HG03280 (cell line): ENCODE measurements at regions not wholly inside any gene's neighbourhood (a gene's known extent, or its start where the extent isn't known, plus 50 kb on each side); places are given as distances from the start of the nearest gene placed in this dataset.

Experiments used
- ATAC-seq: cut with Tn5 transposase; IDR thresholded peaks from one replicate; pipeline ENCODE4 v1.9.1; 2021; ENCODE audit warnings: mild to moderate bottlenecking, moderate library complexity; ENCODE audit not compliant: unreplicated experiment

GRCh38 chr22:18731075-18731666 is 119.5 kb upstream of the RIMBP3 start:
- ATAC-seq = no peak

GRCh38 chr22:18730410-18730809 is 118.7 kb upstream of the RIMBP3 start:
- ATAC-seq = peak; percentile 99
